Stomach smooth muscle (tissue), 2 donors: ENCODE measurements at regions not wholly inside any gene's neighbourhood (a gene's known extent, or its start where the extent isn't known, plus 50 kb on each side); places are given as distances from the start of the nearest gene placed in this dataset.

Source experiments
- H3K27ac ChIP-seq: one replicate; pipeline ENCODE4 v1.7.0; 2013; ENCODE audit warnings: mild to moderate bottlenecking, low read length, inconsistent platforms
- H3K27me3 ChIP-seq, 2 donors: one replicate each; pipeline ENCODE4 v1.7.0; 2013; ENCODE audit warnings: low read length in 2 of 2; ENCODE audit not compliant: insufficient read depth in 2 of 2, control insufficient read depth in 1 of 2
- H3K36me3 ChIP-seq, 2 donors: one replicate each; pipeline ENCODE4 v1.7.0; 2013; ENCODE audit warnings: low read length in 2 of 2; ENCODE audit not compliant: control insufficient read depth in 2 of 2, insufficient read depth in 2 of 2
- H3K4me1 ChIP-seq: one replicate; pipeline ENCODE4 v1.7.0; 2013; ENCODE audit warnings: low read length; ENCODE audit not compliant: control insufficient read depth, insufficient read depth
- H3K4me3 ChIP-seq, 2 donors: one replicate each; pipeline ENCODE4 v1.7.0; 2013; ENCODE audit warnings: low read length in 2 of 2
- H3K9ac ChIP-seq, 2 donors: one replicate each; pipeline ENCODE4 v1.7.0; 2013; ENCODE audit warnings: low read length in 2 of 2, mild to moderate bottlenecking in 1 of 2
- H3K9me3 ChIP-seq, 2 donors: one replicate each; pipeline ENCODE4 v1.7.0; 2013; ENCODE audit warnings: low read length in 2 of 2; ENCODE audit not compliant: control insufficient read depth in 2 of 2
- donor health status: healthy.
- donor health status: Pancreatic carcinoma.

DNA sequence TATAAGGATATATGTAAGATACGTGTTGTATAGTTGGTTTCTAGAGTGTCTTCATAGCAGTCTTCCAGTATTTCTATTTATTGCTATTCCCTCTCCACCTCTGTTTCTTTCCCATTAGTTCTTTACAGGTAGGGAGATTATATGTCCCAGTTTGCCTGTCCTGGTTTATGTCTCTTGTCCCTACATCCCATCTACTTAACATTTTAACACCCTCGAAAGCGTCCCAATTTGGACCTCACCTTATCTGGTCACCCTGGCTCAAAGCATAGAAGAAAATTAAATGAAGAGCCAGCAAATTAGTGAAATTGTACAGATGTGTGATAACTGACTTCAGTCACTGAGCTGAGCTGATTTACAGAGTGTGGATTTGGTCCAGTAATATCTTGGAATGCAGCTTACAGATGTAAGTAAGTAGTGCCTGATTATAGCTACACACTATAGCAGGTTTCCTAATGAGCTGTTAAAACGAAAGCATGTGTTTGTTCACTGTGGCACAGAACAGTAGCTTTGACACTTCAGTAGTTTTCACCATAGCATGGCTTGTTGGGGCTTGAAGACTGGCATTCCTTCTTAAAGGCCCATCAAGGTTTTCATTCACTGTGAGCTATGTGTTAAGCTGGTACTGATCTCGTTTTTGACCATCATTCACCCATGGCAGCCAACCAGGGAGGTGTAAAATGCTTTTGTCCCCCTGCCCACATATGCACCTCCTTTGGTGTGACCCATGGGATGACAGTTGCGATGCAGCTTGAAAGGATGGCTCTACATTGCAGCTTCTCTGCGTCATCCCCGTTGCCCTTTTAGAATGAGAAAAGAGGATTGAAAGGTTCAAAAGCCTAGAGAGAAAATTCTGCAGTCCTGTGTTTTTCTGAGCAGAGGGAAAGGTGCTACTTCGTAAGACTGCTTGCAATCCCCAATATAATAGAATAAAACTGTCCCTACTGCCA is 192.1 kb upstream of the DMRT1 start:
- Histone ChIP-seq H3K27me3 (no peaks in the 10 kb centered on the region), H3K9me3 (no peaks in the 10 kb centered on the region), H3K4me1 (peaks cover 14% of the 10 kb centered on the region), H3K36me3 (no peaks in the 10 kb centered on the region), H3K4me3 (peak overlapping the region in 1 of 2 donors; percentile 36), H3K27ac (no peak overlapping the region), H3K9ac (no peak overlapping the region)

DNA sequence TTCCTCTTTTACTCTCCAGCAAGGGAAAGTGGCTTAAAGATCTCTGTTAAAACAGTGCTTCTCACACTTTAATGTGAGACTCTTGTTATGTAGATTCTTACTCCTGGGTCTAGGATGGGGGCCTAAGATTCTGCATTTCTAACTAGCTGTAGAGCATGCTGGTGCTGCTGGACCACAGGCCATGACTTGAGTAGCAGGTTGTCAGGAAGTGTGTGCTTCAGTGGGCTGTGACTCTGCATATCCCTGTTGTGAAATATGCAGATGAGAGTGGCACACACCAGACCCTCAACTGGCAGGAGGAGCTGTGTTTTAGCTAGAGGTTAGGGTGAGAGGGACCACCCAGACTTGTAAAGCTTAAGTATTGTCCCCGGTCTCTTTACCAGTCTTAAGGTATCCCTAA is 191.1 kb upstream of the DMRT1 start:
- Histone ChIP-seq H3K9ac (peak overlapping the region in 1 of 2 donors; percentile 30), H3K36me3 (no peaks in the 10 kb centered on the region), H3K9me3 (no peaks in the 10 kb centered on the region), H3K4me1 (peaks cover 14% of the 10 kb centered on the region), H3K4me3 (peak overlapping the region in 1 of 2 donors; percentile 36), H3K27me3 (no peaks in the 10 kb centered on the region), H3K27ac (no peak overlapping the region)

DNA sequence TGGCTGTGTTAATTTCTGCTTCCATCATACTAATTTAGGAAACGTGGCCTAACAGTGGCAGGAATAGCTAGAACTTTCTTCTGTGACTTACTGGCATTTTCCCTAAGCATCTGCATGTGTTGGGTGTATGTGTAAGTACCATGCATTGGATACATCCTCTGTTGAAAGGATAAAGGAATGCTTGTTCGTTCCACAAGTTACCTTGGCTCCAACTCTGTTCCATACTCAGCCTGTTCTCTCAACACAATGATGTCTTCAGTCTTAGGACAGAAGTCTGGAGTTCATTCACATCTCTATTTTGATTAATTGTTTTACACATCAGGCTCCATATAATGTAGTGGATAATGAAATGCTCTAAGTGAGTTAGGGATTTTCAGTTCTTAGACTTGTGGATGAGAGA is 190.1 kb upstream of the DMRT1 start:
- Histone ChIP-seq H3K27me3 (no peaks in the 10 kb centered on the region), H3K9me3 (no peaks in the 10 kb centered on the region), H3K9ac (no peak overlapping the region), H3K4me1 (peaks cover 21% of the 10 kb centered on the region), H3K4me3 (no peak overlapping the region), H3K27ac (no peak overlapping the region), H3K36me3 (no peaks in the 10 kb centered on the region)

DNA sequence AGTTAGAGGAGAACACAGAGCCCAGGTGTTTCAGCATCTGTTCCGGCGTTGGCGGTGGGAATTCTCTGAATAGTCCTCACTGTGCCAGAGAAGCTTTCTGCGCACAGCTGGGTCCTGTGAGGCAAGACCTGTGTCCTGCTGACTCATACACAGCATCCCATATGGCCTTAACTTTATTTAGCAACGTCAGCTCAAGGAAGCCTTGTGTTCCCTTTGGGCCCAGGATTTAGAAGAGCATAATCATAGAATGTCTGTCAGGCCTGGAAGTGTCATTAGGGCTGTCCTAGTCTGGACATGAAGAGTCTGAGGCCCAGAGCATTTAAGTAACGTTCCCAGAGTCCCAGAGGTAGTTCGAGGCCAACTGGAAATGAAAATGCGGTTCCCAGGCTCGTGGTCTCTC is 188.6 kb upstream of the DMRT1 start:
- peaks cover 22% of the 10 kb centered on the region for H3K4me1 ChIP-seq

DNA sequence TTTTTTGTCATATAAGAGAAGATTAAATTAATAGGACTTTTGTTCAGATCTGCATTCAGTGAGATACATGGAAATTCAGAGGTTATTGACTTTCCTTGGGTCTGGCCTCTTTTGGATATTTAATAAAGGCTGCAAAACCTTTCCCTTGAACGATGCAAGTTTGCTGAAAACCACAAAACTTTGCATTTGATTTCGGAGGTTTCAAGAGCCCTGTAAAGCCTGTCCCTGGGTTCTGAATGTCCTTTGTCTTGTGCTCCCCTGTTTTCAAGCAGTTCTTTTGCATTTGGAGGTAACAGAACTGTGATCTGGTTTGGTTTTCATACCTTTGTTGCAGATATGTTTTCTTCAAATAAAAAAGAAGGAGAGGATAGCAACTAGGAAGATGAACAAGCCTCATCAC is 188.1 kb upstream of the DMRT1 start:
- no peak overlapping the region for H3K9ac ChIP-seq
- no peaks in the 10 kb centered on the region for H3K27me3 ChIP-seq
- no peaks in the 10 kb centered on the region for H3K9me3 ChIP-seq
- no peaks in the 10 kb centered on the region for H3K36me3 ChIP-seq
- H3K4me1 ChIP-seq = peaks cover 22% of the 10 kb centered on the region
- no peak overlapping the region for H3K4me3 ChIP-seq
- no peak overlapping the region for H3K27ac ChIP-seq

More for the DNA sequence above, 188.6 kb upstream of the DMRT1 start:
- no peak overlapping the region for H3K27ac ChIP-seq
- no peaks in the 10 kb centered on the region for H3K27me3 ChIP-seq
- H3K9me3 ChIP-seq = no peaks in the 10 kb centered on the region
- H3K9ac ChIP-seq = no peak overlapping the region
- H3K36me3 ChIP-seq = no peaks in the 10 kb centered on the region
- H3K4me3 ChIP-seq = no peak overlapping the region

DNA sequence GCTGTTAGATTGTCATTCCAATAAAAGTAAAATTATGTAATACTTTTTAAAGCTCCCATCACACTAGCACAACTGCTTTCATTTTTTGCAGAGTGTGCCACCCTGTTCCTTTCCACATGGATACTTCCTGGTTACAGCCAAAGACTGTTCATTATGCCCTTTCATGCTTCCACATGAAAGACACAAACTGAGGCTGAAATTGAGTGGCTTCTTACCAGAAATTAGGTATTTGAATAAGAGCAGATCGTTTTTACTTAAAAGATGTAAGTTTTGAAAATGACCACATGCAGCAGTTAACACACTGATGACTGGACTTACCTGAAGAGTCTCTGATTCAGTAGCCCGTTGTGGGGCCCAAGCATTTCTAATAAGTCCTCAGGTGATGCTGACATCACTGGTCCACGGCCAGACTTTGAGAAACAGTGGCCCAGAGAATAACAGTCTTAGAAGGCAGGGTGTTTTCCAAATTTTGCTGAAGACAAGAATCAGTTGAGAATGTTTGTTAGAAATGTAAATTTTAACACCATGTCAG is 187.6 kb upstream of the DMRT1 start:
- Histone ChIP-seq H3K27me3 (no peaks in the 10 kb centered on the region), H3K9me3 (no peaks in the 10 kb centered on the region), H3K36me3 (no peaks in the 10 kb centered on the region), H3K4me3 (no peak overlapping the region), H3K9ac (no peak overlapping the region), H3K4me1 (peaks cover 22% of the 10 kb centered on the region), H3K27ac (no peak overlapping the region)

DNA sequence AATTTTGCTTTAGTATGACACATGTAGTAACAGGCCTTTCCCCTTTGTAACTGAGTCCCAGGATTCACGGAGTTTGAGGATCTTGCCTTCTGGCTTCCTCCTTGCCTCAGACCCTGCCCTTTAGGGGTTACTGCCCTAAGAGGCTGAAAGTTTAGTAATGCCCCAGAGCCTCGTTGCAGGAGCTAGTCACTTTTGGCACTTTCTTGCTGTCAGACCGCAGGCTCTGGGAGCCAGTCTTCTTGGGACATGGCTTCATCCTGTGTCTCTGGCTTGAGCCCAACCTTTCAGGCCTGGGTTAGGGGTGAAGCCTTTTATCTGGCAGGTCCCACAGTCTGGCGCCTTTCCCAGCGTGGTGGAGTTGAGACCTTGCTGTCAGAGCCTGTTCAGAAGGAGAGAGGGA is 185.6 kb upstream of the DMRT1 start:
- no peak overlapping the region for H3K27ac ChIP-seq
- no peaks in the 10 kb centered on the region for H3K27me3 ChIP-seq
- H3K9me3 ChIP-seq = no peaks in the 10 kb centered on the region
- H3K4me1 ChIP-seq = peaks cover 7% of the 10 kb centered on the region
- H3K36me3 ChIP-seq = no peaks in the 10 kb centered on the region
- no peak overlapping the region for H3K4me3 ChIP-seq
- H3K9ac ChIP-seq = no peak overlapping the region

DNA sequence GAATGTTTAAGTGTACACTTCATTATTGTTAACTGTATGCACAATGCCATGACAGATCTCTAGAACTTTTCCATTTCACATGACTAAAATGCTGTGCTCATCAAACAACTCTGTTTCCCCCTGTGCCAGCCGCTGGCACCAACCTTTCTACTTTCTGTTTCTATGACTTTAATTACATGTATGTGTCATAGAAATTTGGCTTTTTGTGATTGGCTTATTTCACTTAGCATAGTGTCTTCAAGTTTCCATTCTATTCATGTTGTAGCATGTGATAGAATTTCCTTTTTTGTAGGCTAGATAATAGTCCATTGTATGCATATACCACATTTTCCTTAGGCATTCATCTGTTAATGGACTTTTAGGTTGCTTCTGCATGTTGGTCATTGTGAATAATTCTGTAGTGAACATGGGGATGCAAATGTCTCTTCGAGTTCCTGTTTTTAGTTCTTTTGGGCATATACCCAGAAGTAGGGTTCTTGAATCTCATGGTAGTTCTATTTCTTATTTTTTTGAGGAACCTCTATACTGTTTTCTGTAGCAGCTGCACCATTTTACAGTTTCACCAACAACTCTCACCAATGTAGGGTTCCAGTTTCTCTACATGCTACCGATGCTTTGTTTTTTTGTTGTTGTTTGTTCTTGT is 184.4 kb upstream of the DMRT1 start:
- H3K4me1 ChIP-seq = peaks cover 7% of the 10 kb centered on the region
- no peaks in the 10 kb centered on the region for H3K27me3 ChIP-seq
- H3K9ac ChIP-seq = no peak overlapping the region
- H3K4me3 ChIP-seq = no peak overlapping the region
- H3K27ac ChIP-seq = no peak overlapping the region
- no peaks in the 10 kb centered on the region for H3K36me3 ChIP-seq
- no peaks in the 10 kb centered on the region for H3K9me3 ChIP-seq

DNA sequence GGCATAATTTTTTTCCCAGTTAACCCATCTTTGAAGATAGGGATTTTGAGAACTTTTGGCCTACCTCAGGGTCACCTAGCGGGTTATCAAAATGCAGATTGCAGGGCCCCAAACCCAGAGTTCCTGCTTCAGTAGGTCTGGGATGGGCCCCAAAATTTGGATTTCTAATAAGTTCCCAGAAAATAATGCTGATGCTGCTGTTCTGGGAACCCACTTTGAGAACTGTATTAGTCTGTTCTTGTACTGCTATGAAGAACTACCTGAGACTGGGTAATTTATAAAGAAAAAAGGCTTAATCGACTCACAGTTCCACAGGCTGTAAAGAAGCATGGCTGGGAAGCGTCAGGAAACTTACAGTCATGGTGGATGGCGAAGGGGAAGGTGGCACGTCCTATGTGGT is 182.2 kb upstream of the DMRT1 start:
- Histone ChIP-seq H3K4me3 (no peak overlapping the region), H3K27ac (no peak overlapping the region), H3K36me3 (no peaks in the 10 kb centered on the region), H3K9ac (no peak overlapping the region), H3K9me3 (no peaks in the 10 kb centered on the region), H3K27me3 (no peaks in the 10 kb centered on the region), H3K4me1 (peaks cover 7% of the 10 kb centered on the region)

DNA sequence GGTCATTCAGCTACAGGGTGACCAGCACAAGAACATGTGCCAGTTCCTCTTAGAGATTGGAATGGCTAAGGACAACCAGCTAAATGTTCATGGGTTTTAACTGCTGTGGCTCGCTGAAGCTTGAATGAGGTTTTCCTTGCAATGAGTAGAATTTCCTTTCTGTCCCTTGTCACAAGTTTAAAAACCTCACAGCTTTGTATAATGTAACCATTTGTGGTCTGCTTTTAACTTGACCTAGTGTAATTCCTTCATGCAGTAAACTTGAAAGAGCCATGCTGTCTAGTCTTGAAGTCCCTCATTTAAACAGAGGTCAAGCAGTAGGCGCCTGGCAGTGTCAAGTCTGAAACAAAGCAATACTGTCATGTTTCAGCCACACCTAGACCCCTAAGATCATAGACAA is 181.3 kb upstream of the DMRT1 start:
- no peak overlapping the region for H3K9ac ChIP-seq
- H3K27ac ChIP-seq = no peak overlapping the region
- H3K4me1 ChIP-seq = peaks cover 7% of the 10 kb centered on the region
- no peaks in the 10 kb centered on the region for H3K36me3 ChIP-seq
- no peaks in the 10 kb centered on the region for H3K9me3 ChIP-seq
- no peaks in the 10 kb centered on the region for H3K27me3 ChIP-seq
- no peak overlapping the region for H3K4me3 ChIP-seq

DNA sequence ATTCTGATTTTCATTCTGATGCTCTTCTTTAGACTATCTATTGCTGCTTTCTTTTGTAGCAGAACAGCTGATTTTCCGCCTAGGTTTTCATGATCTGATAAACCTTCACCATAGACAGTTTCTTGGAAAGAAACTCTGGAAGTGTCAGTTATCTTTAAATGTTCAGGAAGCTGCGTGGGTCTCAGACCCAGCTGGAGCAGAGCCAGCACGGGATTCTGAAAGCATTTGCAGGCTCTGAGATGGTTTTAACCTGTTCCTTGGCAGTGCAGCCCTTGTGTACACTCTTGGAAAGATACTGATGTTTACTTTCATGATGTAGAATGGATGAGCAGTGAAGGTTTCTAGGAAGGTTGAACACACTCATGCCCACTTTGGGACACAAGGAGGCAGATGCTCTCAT is 178.0 kb upstream of the DMRT1 start:
- Histone ChIP-seq H3K27me3 (no peaks in the 10 kb centered on the region), H3K9ac (no peak overlapping the region), H3K36me3 (no peaks in the 10 kb centered on the region), H3K9me3 (no peaks in the 10 kb centered on the region), H3K27ac (no peak overlapping the region), H3K4me3 (no peak overlapping the region), H3K4me1 (no peaks in the 10 kb centered on the region)
